MM.1S (cell line): ENCODE measurements at regions not wholly inside any gene's neighbourhood (a gene's known extent, or its start where the extent isn't known, plus 50 kb on each side); places are given as distances from the start of the nearest gene placed in this dataset.

Experiments used
- CTCF ChIP-seq: fragments of 300-600 bp; sonication (generic); IDR thresholded peaks from 2 replicates; pipeline ENCODE4 v1.5.1; 2016; ENCODE audit warnings: antibody characterized with exemption, low read length, mixed read lengths
- EZH2 ChIP-seq: fragments of 300-600 bp; sonication (generic); optimal IDR thresholded peaks from 2 replicates; pipeline ENCODE3; 2017; ENCODE audit warnings: low read depth, mild to moderate bottlenecking, antibody characterized with exemption, low read length, mixed read lengths

GRCh38 chr13:87859261-87859660 lies 188.1 kb downstream of the SLITRK5 start:
- TF ChIP-seq CTCF (no peak), EZH2 (no peak)
